H9 (cell line): ENCODE measurements at regions not wholly inside any gene's neighbourhood (a gene's known extent, or its start where the extent isn't known, plus 50 kb on each side); places are given as distances from the start of the nearest gene placed in this dataset.

Experiments used
- DNase-seq: peaks from one replicate; pipeline ENCODE4 v3.0.0-alpha.2; 2017
- H2AFZ ChIP-seq: one replicate; pipeline ENCODE4 v1.6.1; 2013; ENCODE audit warnings: mild to moderate bottlenecking, low read length, control low read depth, moderate library complexity
- H2AK5ac ChIP-seq: 2 replicates; pipeline ENCODE4 v1.6.1; 2013; ENCODE audit warnings: low read length, control low read depth, mixed read lengths; ENCODE audit not compliant: insufficient read length
- H2BK120ac ChIP-seq: one replicate; pipeline ENCODE4 v1.6.1; 2013; ENCODE audit warnings: low read depth, mild to moderate bottlenecking, low read length, control low read depth, inconsistent platforms; ENCODE audit not compliant: poor library complexity, severe bottlenecking
- H2BK12ac ChIP-seq: 2 replicates; pipeline ENCODE4 v1.6.1; 2013; ENCODE audit warnings: low read length, control low read depth, mixed read lengths, low read depth; ENCODE audit not compliant: insufficient read length
- H2BK15ac ChIP-seq: 2 replicates; pipeline ENCODE4 v1.6.1; 2013; ENCODE audit warnings: low read depth, low read length, control low read depth
- H2BK20ac ChIP-seq: one replicate; pipeline ENCODE4 v1.6.1; 2013; ENCODE audit warnings: low read depth, mild to moderate bottlenecking, low read length, control low read depth, inconsistent platforms; ENCODE audit not compliant: poor library complexity, severe bottlenecking
- H2BK5ac ChIP-seq: 2 replicates; pipeline ENCODE4 v1.6.1; 2013; ENCODE audit warnings: low read length, control low read depth, mixed read lengths; ENCODE audit not compliant: insufficient read length
- H3K14ac ChIP-seq: 2 replicates; pipeline ENCODE4 v1.6.1; 2013; ENCODE audit warnings: low read length, control low read depth; ENCODE audit not compliant: insufficient read depth
- H3K18ac ChIP-seq: 2 replicates; pipeline ENCODE4 v1.6.1; 2013; ENCODE audit warnings: low read depth, mild to moderate bottlenecking, mixed read lengths, low read length, control low read depth; ENCODE audit not compliant: insufficient read length
- H3K23ac ChIP-seq: 2 replicates; pipeline ENCODE4 v1.6.1; 2013; ENCODE audit warnings: low read length, control low read depth, mixed read lengths, low read depth; ENCODE audit not compliant: insufficient read length
- H3K23me2 ChIP-seq: 2 replicates; pipeline ENCODE4 v1.6.1; 2013; ENCODE audit warnings: low read depth, mild to moderate bottlenecking, mixed read lengths, low read length, control low read depth; ENCODE audit not compliant: insufficient read length, poor library complexity, severe bottlenecking
- H3K27ac ChIP-seq: 2 replicates; pipeline ENCODE4 v1.5.1; 2013; ENCODE audit warnings: low read length, control low read depth, mixed read lengths, low read depth; ENCODE audit not compliant: insufficient read length
- H3K27me3 ChIP-seq: 2 replicates; pipeline ENCODE4 v1.6.1; 2013; ENCODE audit warnings: low read length, control low read depth, inconsistent platforms; ENCODE audit not compliant: insufficient read depth
- H3K4ac ChIP-seq: 2 replicates; pipeline ENCODE4 v1.6.1; 2013; ENCODE audit warnings: low read depth, mild to moderate bottlenecking, control low read depth, inconsistent platforms, low read length, moderate library complexity
- H3K4me1 ChIP-seq: 2 replicates; pipeline ENCODE4 v1.6.1; 2013; ENCODE audit warnings: low read length, control low read depth, inconsistent platforms; ENCODE audit not compliant: insufficient read depth
- H3K4me2 ChIP-seq: 2 replicates; pipeline ENCODE4 v1.6.1; 2013; ENCODE audit warnings: low read length, control low read depth, mixed read lengths; ENCODE audit not compliant: insufficient read length, insufficient read depth
- H3K56ac ChIP-seq: 2 replicates; pipeline ENCODE4 v1.6.1; 2013; ENCODE audit warnings: low read depth, mild to moderate bottlenecking, mixed read lengths, low read length, control low read depth; ENCODE audit not compliant: insufficient read length
- H3K79me1 ChIP-seq: 2 replicates; pipeline ENCODE4 v1.6.1; 2013; ENCODE audit warnings: low read depth, mild to moderate bottlenecking, moderate library complexity, low read length, control low read depth, inconsistent platforms; ENCODE audit not compliant: insufficient read depth, poor library complexity, severe bottlenecking
- H3K79me2 ChIP-seq: 2 replicates; pipeline ENCODE4 v1.6.1; 2013; ENCODE audit warnings: low read length, control low read depth, inconsistent platforms; ENCODE audit not compliant: insufficient read depth
- H3K9ac ChIP-seq: 2 replicates; pipeline ENCODE4 v1.6.1; 2013; ENCODE audit warnings: low read length, control low read depth, mixed read lengths; ENCODE audit not compliant: insufficient read length; ENCODE audit errors: extremely low read depth
- H3K9me3 ChIP-seq: one replicate; pipeline ENCODE4 v1.6.1; 2013; ENCODE audit warnings: low read depth, low read length, inconsistent platforms; ENCODE audit not compliant: control insufficient read depth
- H3T11ph ChIP-seq: one replicate; pipeline ENCODE4 v1.6.1; 2013; ENCODE audit warnings: mild to moderate bottlenecking, low read length, control low read depth, inconsistent platforms
- H4K20me1 ChIP-seq: one replicate; pipeline ENCODE4 v1.6.1; 2013; ENCODE audit not compliant: control insufficient read depth, insufficient read length, insufficient read depth
- H4K5ac ChIP-seq: 2 replicates; pipeline ENCODE4 v1.6.1; 2013; ENCODE audit warnings: low read depth, mild to moderate bottlenecking, mixed read lengths, low read length, control low read depth; ENCODE audit not compliant: insufficient read length
- H4K8ac ChIP-seq: replicated peaks from 2 replicates; pipeline ENCODE4 v1.6.1; 2013; ENCODE audit warnings: low read length, control low read depth, mixed read lengths, low read depth; ENCODE audit not compliant: insufficient read length
- H4K91ac ChIP-seq: 2 replicates; pipeline ENCODE4 v1.6.1; 2013; ENCODE audit warnings: low read depth, mild to moderate bottlenecking, moderate library complexity, mixed read lengths, low read length, control low read depth; ENCODE audit not compliant: insufficient read length
- H3K27ac Mint-ChIP-seq, 3 experiments: 2 replicates in 2 of 3; 3 replicates in 1 of 3; pipeline ENCODE4 v1.8.0; 2020 to 2021; ENCODE audit warnings: mixed read lengths in 3 of 3, mild to moderate bottlenecking in 1 of 3, moderate library complexity in 1 of 3
- H3K27me3 Mint-ChIP-seq: 2 replicates; pipeline ENCODE4 v1.8.0; 2021; ENCODE audit warnings: low read depth, mild to moderate bottlenecking, moderate library complexity, mixed read lengths
- H3K36me3 Mint-ChIP-seq, 3 experiments: 2 replicates in 2 of 3; 3 replicates in 1 of 3; pipeline ENCODE4 v1.8.0; 2020 to 2021; ENCODE audit warnings: low read depth in 3 of 3, mixed read lengths in 3 of 3; ENCODE audit not compliant: insufficient read depth in 1 of 3
- H3K4me1 Mint-ChIP-seq, 2 experiments: 2 replicates each; pipeline ENCODE4 v1.8.0; 2020; ENCODE audit warnings: mixed read lengths in 2 of 2
- H3K4me3 Mint-ChIP-seq, 2 experiments: 2 replicates in 1 of 2; 3 replicates in 1 of 2; pipeline ENCODE4 v1.8.0; 2020 to 2021; ENCODE audit warnings: mild to moderate bottlenecking in 2 of 2, mixed read lengths in 2 of 2, moderate library complexity in 1 of 2
- H3K9me3 Mint-ChIP-seq, 2 experiments: 2 replicates in 1 of 2; 3 replicates in 1 of 2; pipeline ENCODE4 v1.8.0; 2020; ENCODE audit warnings: mild to moderate bottlenecking in 2 of 2, mixed read lengths in 2 of 2, moderate library complexity in 1 of 2
- CTCF ChIP-seq: fragments of 200-600 bp; sonication (generic); conservative IDR thresholded peaks from 3 replicates; pipeline ENCODE4 v1.8.0; 2021; ENCODE audit warnings: antibody characterized with exemption, mild to moderate bottlenecking

GRCh38 chr1:213466541-213466940 is 415.5 kb downstream of the RPS6KC1 start:
- Histone ChIP-seq H3K18ac (no peak overlapping the region), H4K91ac (no peak overlapping the region), H3K56ac (no peak overlapping the region), H2BK12ac (no peak overlapping the region), H4K5ac (no peak overlapping the region), H3K23me2 (no peaks in the 10 kb centered on the region), H3K27me3 (no peaks in the 10 kb centered on the region), H3K9me3 (no peaks in the 10 kb centered on the region), H4K20me1 (no peaks in the 10 kb centered on the region), H3K79me1 (no peaks in the 10 kb centered on the region), H2AFZ (no peak overlapping the region), H3T11ph (no peak overlapping the region), H2AK5ac (no peak overlapping the region), H2BK20ac (no peak overlapping the region), H3K4me2 (no peak overlapping the region), H3K9ac (no peak overlapping the region), H3K27ac (no peak overlapping the region), H2BK120ac (no peak overlapping the region), H3K79me2 (no peaks in the 10 kb centered on the region), H3K23ac (no peak overlapping the region), H2BK5ac (no peak overlapping the region), H3K14ac (no peak overlapping the region), H4K8ac (no peak overlapping the region), H3K4ac (no peak overlapping the region), H3K4me1 (no peaks in the 10 kb centered on the region), H2BK15ac (no peak overlapping the region)
- Mint-ChIP-seq H3K9me3 (peaks cover 3% of the 10 kb centered on the region in 2 experiments; a peak in 2 of 5 replicates), H3K4me3 (no peak overlapping the region), H3K27ac (no peak overlapping the region), H3K4me1 (0 out of 4 replicates have a peak, but pooled peaks cover 0 to under 1% of the 10 kb centered on the region in 2 experiments), H3K27me3 (no peaks in the 10 kb centered on the region), H3K36me3 (no peaks in the 10 kb centered on the region)
- no peak for DNase-seq
- TF ChIP-seq CTCF, result no peak
